ENCODE measurements at regions not wholly inside any gene's neighbourhood (a gene's known extent, or its start where the extent isn't known, plus 50 kb on each side); places are given as distances from the start of the nearest gene placed in this dataset.

GRCh38 chr15:77840991-77841775 is 208.5 kb upstream of the LINGO1 start:
- ChIA-PET POLR2A (no interaction called here), CTCF (interaction anchor here (1.0 kb wide), 1 partner anchor 208 kb away, joined by 4 read pairs; no protein-coding TSS in a partner anchor)
- no peak for TF ChIP-seq CTCF (IDR thresholded peaks at IDR 0.05; ENCODE audit: low read depth, low read length)
- Histone ChIP-seq H3K4me3 (ENCODE audit: low read depth, low read length) (no peak overlapping the region), H3K9me3 (ENCODE audit: control insufficient read depth, insufficient read depth, low read length) (no peaks in the 10 kb centered on the region), H3K27me3 (ENCODE audit: control insufficient read depth, insufficient read depth, low read length) (peaks cover 47% of the 10 kb centered on the region), H3K27ac (ENCODE audit: low read depth, low read length) (no peak overlapping the region)
- DNase-seq (ENCODE audit: low read depth, low spot score): peak; percentile 41

- Histone ChIP-seq H3K27me3 (ENCODE audit: control insufficient read depth, insufficient read depth, low read length) (peaks cover 45% of the 10 kb centered on the region), H3K4me3 (ENCODE audit: low read depth, low read length) (no peak overlapping the region), H3K27ac (ENCODE audit: low read depth, low read length) (no peak overlapping the region), H3K9me3 (ENCODE audit: control insufficient read depth, insufficient read depth, low read length) (no peaks in the 10 kb centered on the region)
- POLR2A ChIA-PET: no interaction called here
- no peak for DNase-seq (ENCODE audit: low read depth, low spot score)
- TF ChIP-seq CTCF (IDR thresholded peaks at IDR 0.05; ENCODE audit: low read depth, low read length): no peak
- CTCF ChIA-PET: no interaction called here
Observed at GRCh38 chr15:77839970-77840905, 207.5 kb upstream of the LINGO1 start.

- H3K27ac ChIP-seq (ENCODE audit: low read depth, low read length): no peak overlapping the region
- H3K9me3 ChIP-seq (ENCODE audit: control insufficient read depth, insufficient read depth, low read length): no peaks in the 10 kb centered on the region
- no peak for TF ChIP-seq CTCF (IDR thresholded peaks at IDR 0.05; ENCODE audit: low read depth, low read length)
- no peak overlapping the region for H3K4me3 ChIP-seq (ENCODE audit: low read depth, low read length)
- POLR2A ChIA-PET: no interaction called here
- CTCF ChIA-PET: no interaction called here
- peaks cover 43% of the 10 kb centered on the region for H3K27me3 ChIP-seq (ENCODE audit: control insufficient read depth, insufficient read depth, low read length)
- no peak for DNase-seq (ENCODE audit: low read depth, low spot score)
Observed at GRCh38 chr15:77839456-77839855, 206.7 kb upstream of the LINGO1 start.

GRCh38 chr15:77838595-77838994 is 205.9 kb upstream of the LINGO1 start:
- DNase-seq (ENCODE audit: low read depth, low spot score): no peak
- Histone ChIP-seq H3K9me3 (ENCODE audit: control insufficient read depth, insufficient read depth, low read length) (no peaks in the 10 kb centered on the region), H3K27me3 (ENCODE audit: control insufficient read depth, insufficient read depth, low read length) (peaks cover 47% of the 10 kb centered on the region), H3K27ac (ENCODE audit: low read depth, low read length) (no peak overlapping the region), H3K4me3 (ENCODE audit: low read depth, low read length) (no peak overlapping the region)
- ChIA-PET POLR2A (no interaction called here), CTCF (interaction anchor here (1.0 kb wide), 1 partner anchor 205 kb away, joined by 4 read pairs; no protein-coding TSS in a partner anchor)
- no peak for TF ChIP-seq CTCF (IDR thresholded peaks at IDR 0.05; ENCODE audit: low read depth, low read length)

- POLR2A ChIA-PET: no interaction called here
Observed at GRCh38 chr15:77838061-77838460, 205.3 kb upstream of the LINGO1 start.

More at GRCh38 chr15:77838061-77838460, 205.3 kb upstream of the LINGO1 start:
- H3K4me3 ChIP-seq (ENCODE audit: low read depth, low read length): no peak overlapping the region
- H3K27ac ChIP-seq (ENCODE audit: low read depth, low read length): no peak overlapping the region
- DNase-seq (ENCODE audit: low read depth, low spot score): no peak
- CTCF ChIA-PET: interaction anchor here (1.0 kb wide), 1 partner anchor 205 kb away, joined by 4 read pairs; no protein-coding TSS in a partner anchor
- TF ChIP-seq CTCF (IDR thresholded peaks at IDR 0.05; ENCODE audit: low read depth, low read length): no peak
- no peaks in the 10 kb centered on the region for H3K9me3 ChIP-seq (ENCODE audit: control insufficient read depth, insufficient read depth, low read length)
- H3K27me3 ChIP-seq (ENCODE audit: control insufficient read depth, insufficient read depth, low read length): peaks cover 47% of the 10 kb centered on the region
